ENCODE measurements at regions not wholly inside any gene's neighbourhood (a gene's known extent, or its start where the extent isn't known, plus 50 kb on each side); places are given as distances from the start of the nearest gene placed in this dataset.

GRCh38 chr1:39130325-39130724 is 74.2 kb upstream of the MACF1 start:
- no peak for TF ChIP-seq CTCF (IDR thresholded peaks at IDR 0.05)
- TF ChIP-seq ZFX (IDR thresholded peaks at IDR 0.05; ENCODE audit: borderline replicate concordance) = no peak

Measured in 22Rv1 (cell line).